ENCODE measurements at regions not wholly inside any gene's neighbourhood (a gene's known extent, or its start where the extent isn't known, plus 50 kb on each side); places are given as distances from the start of the nearest gene placed in this dataset.

- no peak for TF ChIP-seq CTCF (IDR thresholded peaks at IDR 0.05)
- Mint-ChIP-seq H3K27me3 (ENCODE audit: insufficient read depth) (no peaks in the 10 kb centered on the region), H3K4me3 (no peak overlapping the region), H3K9me3 (peaks cover 6% of the 10 kb centered on the region; the same call in 1 of the 2 replicates), H3K4me1 (ENCODE audit: low read depth) (peaks cover 22% of the 10 kb centered on the region), H3K27ac (no peak overlapping the region), H3K36me3 (ENCODE audit: low read depth) (peaks cover 7% of the 10 kb centered on the region; the same call in 1 of the 2 replicates)
- no peak for DNase-seq
These were observed 54.6 kb upstream of the CLEC14A start for GRCh38 chr14:38310420-38310995.

GRCh38 chr14:38309522-38310277 lies 53.8 kb upstream of the CLEC14A start:
- Mint-ChIP-seq H3K27me3 (ENCODE audit: insufficient read depth) (no peaks in the 10 kb centered on the region), H3K36me3 (ENCODE audit: low read depth) (peaks cover 15% of the 10 kb centered on the region; the same call in 1 of the 2 replicates), H3K4me1 (ENCODE audit: low read depth) (peaks cover 22% of the 10 kb centered on the region), H3K4me3 (no peak overlapping the region), H3K9me3 (peaks cover 6% of the 10 kb centered on the region; the same call in 1 of the 2 replicates), H3K27ac (no peak overlapping the region)
- TF ChIP-seq CTCF (IDR thresholded peaks at IDR 0.05) = no peak
- DNase-seq = no peak

All from HFFc6 (cell line).